A549 (cell line): ENCODE measurements at regions not wholly inside any gene's neighbourhood (a gene's known extent, or its start where the extent isn't known, plus 50 kb on each side); places are given as distances from the start of the nearest gene placed in this dataset.

Experiments used
- EP300 ChIP-seq, 2 experiments: fragments of >200 bp; sonication (Bioruptor Twin); formaldehyde crosslinking; IDR thresholded peaks; 2 replicates in 1 of 2; 3 replicates in 1 of 2; pipeline ENCODE4 v1.6.1; 2016 to 2017
- MYC ChIP-seq: IDR thresholded peaks from 2 replicates; pipeline ENCODE4 v1.6.1; 2012; ENCODE audit warnings: mild to moderate bottlenecking, inconsistent platforms, low read length, improper control_type of control experiment, borderline replicate concordance
- NFE2L2 ChIP-seq: fragments of 150-350 bp; conservative IDR thresholded peaks from 2 replicates; pipeline ENCODE4 v1.6.1; 2014; ENCODE audit warnings: low read length
- POLR2A ChIP-seq: IDR thresholded peaks from 2 replicates; pipeline ENCODE4 v1.6.1; 2012; ENCODE audit warnings: mild to moderate bottlenecking, low read length
- RAD21 ChIP-seq, 2 experiments: fragments of >200 bp in 1 of 2; sonication (Bioruptor Twin) in 1 of 2; formaldehyde crosslinking in 1 of 2; IDR thresholded peaks in 1 of 2; conservative IDR thresholded peaks in 1 of 2; 2 replicates in 1 of 2; 3 replicates in 1 of 2; pipeline ENCODE4 v1.6.1; 2012 to 2018; ENCODE audit warnings: inconsistent platforms in 1 of 2
- TF ChIP-seq, protein P1 (sequence below): fragments of >200 bp; sonication (Bioruptor Twin); formaldehyde crosslinking; IDR thresholded peaks from 3 replicates; pipeline ENCODE4 v1.5.1; 2016

DNA sequence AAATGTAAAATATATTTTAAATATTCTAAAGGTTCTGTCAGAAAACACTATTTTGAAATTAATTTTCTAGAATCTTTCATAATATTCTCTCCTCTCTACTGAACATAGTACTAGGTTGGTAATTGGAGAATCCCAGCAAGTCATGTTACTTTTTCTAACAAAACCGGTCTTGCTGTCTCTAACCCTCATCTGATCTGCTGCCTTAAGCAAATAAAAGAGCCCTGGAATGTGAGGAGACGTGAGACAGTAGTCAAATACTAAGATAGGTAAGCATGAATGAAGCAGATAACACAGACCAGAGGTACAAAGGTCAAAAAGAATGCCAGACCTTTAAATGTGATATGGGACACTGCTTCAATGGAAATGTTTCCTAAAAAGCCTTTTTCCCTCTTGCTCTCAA lies 462.4 kb upstream of the NUPR2 start:
- no peak for TF ChIP-seq EP300 (IDR thresholded peaks at IDR 0.05)
- TF ChIP-seq RAD21 (conservative IDR thresholded peaks at IDR 0.05 in 1 of 2, IDR thresholded peaks at IDR 0.05 in 1 of 2) = no peak
- TF ChIP-seq MYC = no peak
- TF ChIP-seq, protein P1, sequence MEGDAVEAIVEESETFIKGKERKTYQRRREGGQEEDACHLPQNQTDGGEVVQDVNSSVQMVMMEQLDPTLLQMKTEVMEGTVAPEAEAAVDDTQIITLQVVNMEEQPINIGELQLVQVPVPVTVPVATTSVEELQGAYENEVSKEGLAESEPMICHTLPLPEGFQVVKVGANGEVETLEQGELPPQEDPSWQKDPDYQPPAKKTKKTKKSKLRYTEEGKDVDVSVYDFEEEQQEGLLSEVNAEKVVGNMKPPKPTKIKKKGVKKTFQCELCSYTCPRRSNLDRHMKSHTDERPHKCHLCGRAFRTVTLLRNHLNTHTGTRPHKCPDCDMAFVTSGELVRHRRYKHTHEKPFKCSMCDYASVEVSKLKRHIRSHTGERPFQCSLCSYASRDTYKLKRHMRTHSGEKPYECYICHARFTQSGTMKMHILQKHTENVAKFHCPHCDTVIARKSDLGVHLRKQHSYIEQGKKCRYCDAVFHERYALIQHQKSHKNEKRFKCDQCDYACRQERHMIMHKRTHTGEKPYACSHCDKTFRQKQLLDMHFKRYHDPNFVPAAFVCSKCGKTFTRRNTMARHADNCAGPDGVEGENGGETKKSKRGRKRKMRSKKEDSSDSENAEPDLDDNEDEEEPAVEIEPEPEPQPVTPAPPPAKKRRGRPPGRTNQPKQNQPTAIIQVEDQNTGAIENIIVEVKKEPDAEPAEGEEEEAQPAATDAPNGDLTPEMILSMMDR = no peak
- no peak for TF ChIP-seq POLR2A
- TF ChIP-seq NFE2L2 = no peak
